GM12878 (cell line): ENCODE measurements at regions not wholly inside any gene's neighbourhood (a gene's known extent, or its start where the extent isn't known, plus 50 kb on each side); places are given as distances from the start of the nearest gene placed in this dataset.

Experiments used
- ATAC-seq: fragments of 200-7000 bp; cut with Tn5 transposase; 3 replicates; pipeline ENCODE4 v1.9.1; 2020; ENCODE audit warnings: mild to moderate bottlenecking, moderate library complexity
- BruUV-seq: library from RNA; stranded (reverse); fragments of 400-500 nt; replicated peaks from 2 replicates; lab custom pipeline; 2021; lab: Mats Ljungman, UMichigan
- CTCF ChIA-PET: fragments of 300-600 bp; sonication (Branson Sonifier 250); formaldehyde crosslinking; extraction: SDS; loops from one replicate; lab custom pipeline; 2021; ENCODE audit warnings: inconsistent platforms; lab: Yijun Ruan, JAX
- POLR2A ChIA-PET: fragments of 350-600 bp; formaldehyde crosslinking; extraction: SDS; loops from one replicate; lab custom pipeline; 2021; ENCODE audit warnings: inconsistent platforms; lab: Charles Lee
- RAD21 ChIA-PET: fragments of 300-600 bp; sonication (Branson Sonifier 250); formaldehyde crosslinking; loops from one replicate; lab custom pipeline; 2023; ENCODE audit warnings: antibody characterized with exemption; ENCODE audit not compliant: unreplicated experiment; lab: Charles Lee
- SMC1A ChIA-PET: fragments of 300-600 bp; sonication (Branson Sonifier 250); formaldehyde crosslinking; loops from one replicate; lab custom pipeline; 2023; ENCODE audit not compliant: unreplicated experiment, uncharacterized antibody; lab: Charles Lee
- DNase-seq: peaks from one replicate; pipeline ENCODE4 v3.0.0-alpha.2; 2011; ENCODE audit warnings: low read depth, low spot score
- FAIRE-seq: peaks from 3 replicates; lab custom pipeline; 2011; peaks lifted over from hg19 to GRCh38; lab: Jason Lieb, UNC
- H2AFZ ChIP-seq: 2 replicates; pipeline ENCODE4 v1.6.0; 2011; ENCODE audit warnings: low read depth, low read length, control low read depth; ENCODE audit not compliant: control insufficient read depth
- H3K27ac ChIP-seq: 2 replicates; pipeline ENCODE4 v1.5.1; 2011; ENCODE audit warnings: control low read depth; ENCODE audit not compliant: control insufficient read depth, insufficient read depth
- H3K27me3 ChIP-seq, 2 experiments: replicated peaks in 1 of 2; 2 replicates each; pipeline versions ENCODE4 v1.6.0 to v1.6.1; 2011; ENCODE audit warnings: low read length in 1 of 2; ENCODE audit not compliant: control insufficient read depth in 2 of 2, insufficient read depth in 2 of 2
- H3K36me3 ChIP-seq, 2 experiments: 2 replicates each; pipeline ENCODE4 v1.5.1; 2011; ENCODE audit warnings: low read length in 1 of 2; ENCODE audit not compliant: control insufficient read depth in 2 of 2, insufficient read depth in 2 of 2
- H3K4me1 ChIP-seq: 2 replicates; pipeline ENCODE4 v1.6.1; 2011; ENCODE audit warnings: mild to moderate bottlenecking, low read length, moderate library complexity, mixed read lengths; ENCODE audit not compliant: control insufficient read depth, insufficient read depth
- H3K4me2 ChIP-seq: 2 replicates; pipeline ENCODE4 v1.6.0; 2011; ENCODE audit warnings: control low read depth; ENCODE audit not compliant: control insufficient read depth, insufficient read depth
- H3K4me3 ChIP-seq: fragments of 200-600 bp; sonication (generic); 2 replicates; pipeline ENCODE4 v1.5.1; 2016
- H3K79me2 ChIP-seq: 2 replicates; pipeline ENCODE4 v1.6.0; 2011; ENCODE audit warnings: low read length; ENCODE audit not compliant: control insufficient read depth, insufficient read depth
- H3K9ac ChIP-seq: 2 replicates; pipeline ENCODE4 v1.8.0; 2011; ENCODE audit warnings: low read length, control low read depth, mixed read lengths; ENCODE audit not compliant: control insufficient read depth, insufficient read depth
- H3K9me3 ChIP-seq: replicated peaks from 3 replicates; pipeline ENCODE4 v1.5.1; 2011; ENCODE audit warnings: mild to moderate bottlenecking, low read length; ENCODE audit not compliant: control insufficient read depth, insufficient read depth
- H4K20me1 ChIP-seq: 2 replicates; pipeline ENCODE4 v1.6.0; 2011; ENCODE audit not compliant: control insufficient read depth, insufficient read depth
- HDAC6 ChIP-seq: fragments of 200-600 bp; sonication (generic); IDR thresholded peaks from one replicate; pipeline ENCODE4 v1.8.0; 2017; ENCODE audit warnings: antibody characterized with exemption; ENCODE audit not compliant: unreplicated experiment
- IKZF1 ChIP-seq: fragments of 450-650 bp; conservative IDR thresholded peaks from 2 replicates; pipeline ENCODE4 v1.6.1; 2017; ENCODE audit warnings: antibody characterized with exemption, mild to moderate bottlenecking
- IKZF2 ChIP-seq, 2 experiments: fragments of 450-650 bp; IDR thresholded peaks; 2 replicates each; pipeline ENCODE4 v1.6.1; 2017; ENCODE audit warnings: mild to moderate bottlenecking in 2 of 2, moderate library complexity in 2 of 2
- IRF4 ChIP-seq: IDR thresholded peaks from 2 replicates; pipeline ENCODE4 v1.6.1; 2011; ENCODE audit warnings: low read depth, low read length
- MTA2 ChIP-seq: fragments of 450-650 bp; IDR thresholded peaks from 2 replicates; pipeline ENCODE4 v1.6.1; 2016; ENCODE audit warnings: low read depth, mild to moderate bottlenecking, moderate library complexity
- NFYB ChIP-seq: IDR thresholded peaks from 2 replicates; pipeline ENCODE4 v1.6.1; 2011; ENCODE audit warnings: low read depth, mild to moderate bottlenecking, low read length, improper control_type of control experiment, moderate library complexity; ENCODE audit not compliant: insufficient read depth
- NR2C2 ChIP-seq: IDR thresholded peaks from 2 replicates; pipeline ENCODE4 v1.6.1; 2011; ENCODE audit warnings: borderline replicate concordance, low read depth; ENCODE audit not compliant: control insufficient read depth, insufficient read length
- PAX8 ChIP-seq: fragments of 450-650 bp; IDR thresholded peaks from 2 replicates; pipeline ENCODE4 v1.6.1; 2017; ENCODE audit warnings: mild to moderate bottlenecking, moderate library complexity
- POLR2AphosphoS2 ChIP-seq: IDR thresholded peaks from 2 replicates; pipeline ENCODE4 v1.6.1; 2011; ENCODE audit warnings: low read depth, mild to moderate bottlenecking, low read length, improper control_type of control experiment, moderate library complexity
- RUNX3 ChIP-seq: IDR thresholded peaks from 2 replicates; pipeline ENCODE4 v1.6.1; 2012; ENCODE audit warnings: low read length, inconsistent platforms
- SKIL ChIP-seq: fragments of 450-650 bp; IDR thresholded peaks from 2 replicates; pipeline ENCODE4 v1.6.1; 2017; ENCODE audit warnings: mild to moderate bottlenecking, low read depth, inconsistent platforms; ENCODE audit not compliant: poor library complexity, severe bottlenecking
- SPI1 ChIP-seq: IDR thresholded peaks from 2 replicates; pipeline ENCODE4 v1.6.1; 2011; ENCODE audit warnings: low read depth, mild to moderate bottlenecking, low read length, moderate library complexity, borderline replicate concordance; ENCODE audit not compliant: insufficient read depth
- USF2 ChIP-seq: IDR thresholded peaks from 2 replicates; pipeline ENCODE4 v1.6.1; 2011; ENCODE audit warnings: low read depth, low read length, improper control_type of control experiment, borderline replicate concordance
- WRNIP1 ChIP-seq: IDR thresholded peaks from 2 replicates; pipeline ENCODE4 v1.6.1; 2011; ENCODE audit warnings: low read depth, low read length, improper control_type of control experiment, borderline replicate concordance
- ZNF274 ChIP-seq: IDR thresholded peaks from one replicate; pipeline ENCODE4 v1.8.0; 2011; ENCODE audit not compliant: insufficient read length, insufficient read depth
- in situ Hi-C: fragments of 300-500 bp; cut with MboI; formaldehyde crosslinking; loops from 9 replicates; pipeline ENCODE4 v1.14.3; 2018; ENCODE audit warnings: mixed read lengths
- intact Hi-C: fragments of 100-400 bp; cut with micrococcal nuclease; formaldehyde crosslinking; loops from one replicate; pipeline ENCODE4 v1.14.2; 2022; ENCODE audit not compliant: unreplicated experiment

GRCh38 chr11:112631333-112631732 lies 329.9 kb upstream of the NCAM1 start:
- ATAC-seq (peak; percentile 45), DNase-seq (no peak), FAIRE-seq (no peak)
- 0 out of 2 replicates have a peak, but pooled peaks cover 1% of the 10 kb centered on the region for H3K79me2 ChIP-seq
- no peak overlapping the region for H3K4me3 ChIP-seq
- no peaks in the 10 kb centered on the region; the same call in 1 of the 3 replicates for H3K9me3 ChIP-seq
- no peak for TF ChIP-seq PAX8
- TF ChIP-seq WRNIP1, result no peak
- TF ChIP-seq IKZF2 (IDR thresholded peaks at IDR 0.05), result peak in 1 of 2 experiments; percentile 12; a peak in 1 of 4 replicates
- no peak for TF ChIP-seq USF2
- peak; percentile 68 for TF ChIP-seq SPI1
- TF ChIP-seq POLR2AphosphoS2, result no peak
- TF ChIP-seq NR2C2, result no peak
- TF ChIP-seq ZNF274, result no peak
- TF ChIP-seq SKIL, result no peak
- 0 out of 2 replicates have a peak, but pooled peaks have one; percentile 29 for TF ChIP-seq NFYB
- TF ChIP-seq HDAC6, result no peak
- no peak for TF ChIP-seq MTA2
- TF ChIP-seq IKZF1, result 0 out of 2 replicates have a peak, but pooled peaks have one; percentile 13
- TF ChIP-seq RUNX3, result peak; percentile 43; the same call in 1 of the 2 replicates
- no peak for TF ChIP-seq IRF4
- H3K27ac ChIP-seq, result peak overlapping the region; percentile 25; the same call in 1 of the 2 replicates
- ChIA-PET POLR2A (interaction anchor here (1.6 kb wide), 1 partner anchor 15 kb away, joined by 5 read pairs; no protein-coding TSS in a partner anchor), RAD21 (interaction anchor here (1.1 to 1.5 kb wide), 3 partner anchors 15 to 39 kb away, joined by 3 to 5 read pairs (median 4); no protein-coding TSS in a partner anchor), CTCF (interaction anchor here (0.9 to 1.5 kb wide), 3 partner anchors 23 to 44 kb away, joined by 3 read pairs; no protein-coding TSS in a partner anchor), SMC1A (interaction anchor here (1.0 to 4.7 kb wide), 10 partner anchors 9 to 164 kb away, joined by 3 to 39 read pairs (median 6); no protein-coding TSS in a partner anchor)
- H3K36me3 ChIP-seq, result no peaks in the 10 kb centered on the region
- in situ Hi-C loops, result no loop called here
- BruUV-seq, result no TSS peak
- H3K4me2 ChIP-seq, result 0 out of 2 replicates have a peak overlapping the region, but pooled peaks have one; percentile 29
- peaks cover 46% of the 10 kb centered on the region for H3K4me1 ChIP-seq
- no peak overlapping the region for H3K9ac ChIP-seq
- intact Hi-C loops, result no loop called here
- no peak overlapping the region for H2AFZ ChIP-seq
- no peaks in the 10 kb centered on the region for H4K20me1 ChIP-seq
- H3K27me3 ChIP-seq, result no peaks in the 10 kb centered on the region
